ENCODE measurements at regions not wholly inside any gene's neighbourhood (a gene's known extent, or its start where the extent isn't known, plus 50 kb on each side); places are given as distances from the start of the nearest gene placed in this dataset.
"Not testable (repeated sequence)": the region's sequence is repeated elsewhere in the genome, so short reads cannot be mapped to it uniquely, and the experiment has no call there.

GRCh38 chr3:106531771-106532329, 663.0 kb upstream of the CBLB start:
- intact Hi-C loops (cut with DNase I) = not testable (repeated sequence)

GRCh38 chr3:106533093-106533787, 664.4 kb upstream of the CBLB start:
- Histone ChIP-seq H3K4me1 (ENCODE audit: control insufficient read depth in 1 of 2, insufficient read depth in 2 of 2, low read length in 2 of 2) (peaks cover 0 to 3% of the 10 kb centered on the region in 2 donors), H3K36me3 (ENCODE audit: control insufficient read depth in 1 of 2, insufficient read depth in 2 of 2, low read length in 1 of 2) (no peaks in the 10 kb centered on the region), H3K27ac (ENCODE audit: low read depth in 1 of 2, low read length in 2 of 2) (no peak overlapping the region), H3K9me3 (ENCODE audit: control insufficient read depth, low read length) (no peaks in the 10 kb centered on the region), H3K4me3 (ENCODE audit: low read length in 2 of 2) (no peak overlapping the region), H3K27me3 (ENCODE audit: control insufficient read depth in 1 of 2, insufficient read depth in 2 of 2, low read length in 1 of 2) (no peaks in the 10 kb centered on the region)
- DNase-seq (no peak), ATAC-seq (ENCODE audit: low FRiP score) (no peak)
- intact Hi-C loops (cut with DNase I) = no loop called here
- 68 to 70% methylated on average over 5 of the region's 5 CpGs for WGBS, 2 donors

More at GRCh38 chr3:106531771-106532329, 663.0 kb upstream of the CBLB start:
- not testable (repeated sequence) for DNase-seq; ATAC-seq (ENCODE audit: low FRiP score); H3K4me1 ChIP-seq (ENCODE audit: control insufficient read depth in 1 of 2, insufficient read depth in 2 of 2, low read length in 2 of 2); H3K27ac ChIP-seq (ENCODE audit: low read depth in 1 of 2, low read length in 2 of 2); H3K9me3 ChIP-seq (ENCODE audit: control insufficient read depth, low read length); H3K4me3 ChIP-seq (ENCODE audit: low read length in 2 of 2); H3K36me3 ChIP-seq (ENCODE audit: control insufficient read depth in 1 of 2, insufficient read depth in 2 of 2, low read length in 1 of 2); H3K27me3 ChIP-seq (ENCODE audit: control insufficient read depth in 1 of 2, insufficient read depth in 2 of 2, low read length in 1 of 2)
- WGBS, 2 donors = 89 to 92% methylated on average over 5 of the region's 5 CpGs

- no peak for DNase-seq
- intact Hi-C loops (cut with DNase I) = no loop called here
- H3K27me3 ChIP-seq (ENCODE audit: control insufficient read depth in 1 of 2, insufficient read depth in 2 of 2, low read length in 1 of 2) = no peaks in the 10 kb centered on the region
- no peak overlapping the region for H3K27ac ChIP-seq (ENCODE audit: low read depth in 1 of 2, low read length in 2 of 2)
- H3K4me3 ChIP-seq (ENCODE audit: low read length in 2 of 2) = no peak overlapping the region
- no peak for ATAC-seq (ENCODE audit: low FRiP score)
- no peaks in the 10 kb centered on the region for H3K36me3 ChIP-seq (ENCODE audit: control insufficient read depth in 1 of 2, insufficient read depth in 2 of 2, low read length in 1 of 2)
- H3K9me3 ChIP-seq (ENCODE audit: control insufficient read depth, low read length) = no peaks in the 10 kb centered on the region
- peaks cover 0 to 3% of the 10 kb centered on the region in 2 donors for H3K4me1 ChIP-seq (ENCODE audit: control insufficient read depth in 1 of 2, insufficient read depth in 2 of 2, low read length in 2 of 2)
These were observed 665.0 kb upstream of the CBLB start for GRCh38 chr3:106533788-106534160.

GRCh38 chr3:106534206-106534605, 665.4 kb upstream of the CBLB start:
- H3K27me3 ChIP-seq (ENCODE audit: control insufficient read depth in 1 of 2, insufficient read depth in 2 of 2, low read length in 1 of 2) = no peaks in the 10 kb centered on the region
- 80 to 85% methylated on average over 9 of the region's 9 CpGs for WGBS, 2 donors
- no peak overlapping the region for H3K4me3 ChIP-seq (ENCODE audit: low read length in 2 of 2)
- H3K36me3 ChIP-seq (ENCODE audit: control insufficient read depth in 1 of 2, insufficient read depth in 2 of 2, low read length in 1 of 2) = no peaks in the 10 kb centered on the region
- ATAC-seq (ENCODE audit: low FRiP score) (no peak), DNase-seq (no peak)
- no peaks in the 10 kb centered on the region for H3K9me3 ChIP-seq (ENCODE audit: control insufficient read depth, low read length)
- no peak overlapping the region for H3K27ac ChIP-seq (ENCODE audit: low read depth in 1 of 2, low read length in 2 of 2)
- intact Hi-C loops (cut with DNase I) = no loop called here
- H3K4me1 ChIP-seq (ENCODE audit: control insufficient read depth in 1 of 2, insufficient read depth in 2 of 2, low read length in 2 of 2) = peaks cover 0 to 3% of the 10 kb centered on the region in 2 donors

- no peak overlapping the region for H3K27ac ChIP-seq (ENCODE audit: low read depth in 1 of 2, low read length in 2 of 2)
- H3K9me3 ChIP-seq (ENCODE audit: control insufficient read depth, low read length) = no peaks in the 10 kb centered on the region
- ATAC-seq (ENCODE audit: low FRiP score) = no peak
- H3K36me3 ChIP-seq (ENCODE audit: control insufficient read depth in 1 of 2, insufficient read depth in 2 of 2, low read length in 1 of 2) = no peaks in the 10 kb centered on the region
- intact Hi-C loops (cut with DNase I) = no loop called here
- 96 to 97% methylated on average over 3 of the region's 3 CpGs for WGBS, 2 donors
- H3K4me3 ChIP-seq (ENCODE audit: low read length in 2 of 2) = no peak overlapping the region
- H3K4me1 ChIP-seq (ENCODE audit: control insufficient read depth in 1 of 2, insufficient read depth in 2 of 2, low read length in 2 of 2) = no peaks in the 10 kb centered on the region
- no peaks in the 10 kb centered on the region for H3K27me3 ChIP-seq (ENCODE audit: control insufficient read depth in 1 of 2, insufficient read depth in 2 of 2, low read length in 1 of 2)
- no peak for DNase-seq
These were observed 671.9 kb upstream of the CBLB start for GRCh38 chr3:106540743-106541142.

- no peak for DNase-seq
- intact Hi-C loops (cut with DNase I) = no loop called here
- Histone ChIP-seq H3K4me3 (ENCODE audit: low read length in 2 of 2) (no peak overlapping the region), H3K27me3 (ENCODE audit: control insufficient read depth in 1 of 2, insufficient read depth in 2 of 2, low read length in 1 of 2) (no peaks in the 10 kb centered on the region), H3K9me3 (ENCODE audit: control insufficient read depth, low read length) (no peaks in the 10 kb centered on the region), H3K36me3 (ENCODE audit: control insufficient read depth in 1 of 2, insufficient read depth in 2 of 2, low read length in 1 of 2) (no peaks in the 10 kb centered on the region), H3K27ac (ENCODE audit: low read depth in 1 of 2, low read length in 2 of 2) (no peak overlapping the region), H3K4me1 (ENCODE audit: control insufficient read depth in 1 of 2, insufficient read depth in 2 of 2, low read length in 2 of 2) (no peaks in the 10 kb centered on the region)
- WGBS, 2 donors = 53 to 59% methylated on average over 6 of the region's 6 CpGs
- no peak for ATAC-seq (ENCODE audit: low FRiP score)
These were observed 673.4 kb upstream of the CBLB start for GRCh38 chr3:106542101-106542769.

GRCh38 chr3:106552351-106553043, 683.7 kb upstream of the CBLB start:
- DNase-seq = no peak

GRCh38 chr3:106560451-106560966, 691.7 kb upstream of the CBLB start:
- no peaks in the 10 kb centered on the region for H3K27me3 ChIP-seq (ENCODE audit: control insufficient read depth in 1 of 2, insufficient read depth in 2 of 2, low read length in 1 of 2)
- ATAC-seq (ENCODE audit: low FRiP score) (no peak), DNase-seq (no peak)
- no peak overlapping the region for H3K27ac ChIP-seq (ENCODE audit: low read depth in 1 of 2, low read length in 2 of 2)
- H3K4me1 ChIP-seq (ENCODE audit: control insufficient read depth in 1 of 2, insufficient read depth in 2 of 2, low read length in 2 of 2) = no peaks in the 10 kb centered on the region
- no peak overlapping the region for H3K4me3 ChIP-seq (ENCODE audit: low read length in 2 of 2)
- peaks cover 0 to 2% of the 10 kb centered on the region in 2 donors for H3K36me3 ChIP-seq (ENCODE audit: control insufficient read depth in 1 of 2, insufficient read depth in 2 of 2, low read length in 1 of 2)
- H3K9me3 ChIP-seq (ENCODE audit: control insufficient read depth, low read length) = no peaks in the 10 kb centered on the region
- 84 to 91% methylated on average over 3 of the region's 3 CpGs for WGBS, 2 donors
- intact Hi-C loops (cut with DNase I) = no loop called here

More at GRCh38 chr3:106552351-106553043, 683.7 kb upstream of the CBLB start:
- no peaks in the 10 kb centered on the region for H3K9me3 ChIP-seq (ENCODE audit: control insufficient read depth, low read length)
- ATAC-seq (ENCODE audit: low FRiP score) = no peak
- H3K27ac ChIP-seq (ENCODE audit: low read depth in 1 of 2, low read length in 2 of 2) = no peak overlapping the region
- no peaks in the 10 kb centered on the region for H3K4me1 ChIP-seq (ENCODE audit: control insufficient read depth in 1 of 2, insufficient read depth in 2 of 2, low read length in 2 of 2)
- H3K27me3 ChIP-seq (ENCODE audit: control insufficient read depth in 1 of 2, insufficient read depth in 2 of 2, low read length in 1 of 2) = no peaks in the 10 kb centered on the region
- 95 to 98% methylated on average over 4 of the region's 4 CpGs for WGBS, 2 donors
- H3K36me3 ChIP-seq (ENCODE audit: control insufficient read depth in 1 of 2, insufficient read depth in 2 of 2, low read length in 1 of 2) = no peaks in the 10 kb centered on the region
- no peak overlapping the region for H3K4me3 ChIP-seq (ENCODE audit: low read length in 2 of 2)
- intact Hi-C loops (cut with DNase I) = no loop called here

All from aorta (tissue), 5 donors.